ENCODE measurements at regions not wholly inside any gene's neighbourhood (a gene's known extent, or its start where the extent isn't known, plus 50 kb on each side); places are given as distances from the start of the nearest gene placed in this dataset.

DNA sequence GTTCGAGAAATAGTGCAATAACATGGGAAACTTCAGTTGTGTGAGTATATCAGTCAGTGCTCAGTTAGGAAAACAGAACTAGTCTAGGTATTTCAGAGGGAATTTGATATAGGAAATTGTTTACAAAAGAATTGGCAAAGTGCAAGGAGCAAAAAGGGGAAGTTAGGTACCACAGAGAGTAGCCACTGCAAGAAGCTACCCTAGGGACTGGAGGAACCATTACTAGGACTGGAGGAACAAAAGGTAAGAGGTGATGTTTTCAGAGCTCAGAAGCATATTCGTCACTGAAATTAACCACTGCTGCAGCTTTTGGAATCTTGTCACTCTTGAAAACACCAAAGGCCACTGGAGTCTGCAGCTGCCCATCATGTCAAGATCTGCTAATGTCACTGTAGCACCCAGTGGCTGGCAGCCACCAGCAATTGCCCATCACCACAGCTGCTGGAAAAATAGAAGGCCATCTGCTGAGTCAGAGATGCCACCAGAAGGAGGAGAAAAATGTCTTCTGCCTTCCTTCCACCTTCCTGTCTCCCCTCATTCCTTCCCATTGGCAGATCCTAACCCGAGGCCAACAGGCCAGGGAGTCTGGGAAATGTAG, 160.6 kb upstream of the RPS6KA3 start:
- no peak for TF ChIP-seq EZH2 (IDR thresholded peaks at IDR 0.05; ENCODE audit: borderline replicate concordance, low read length)
- TF ChIP-seq, protein P1, sequence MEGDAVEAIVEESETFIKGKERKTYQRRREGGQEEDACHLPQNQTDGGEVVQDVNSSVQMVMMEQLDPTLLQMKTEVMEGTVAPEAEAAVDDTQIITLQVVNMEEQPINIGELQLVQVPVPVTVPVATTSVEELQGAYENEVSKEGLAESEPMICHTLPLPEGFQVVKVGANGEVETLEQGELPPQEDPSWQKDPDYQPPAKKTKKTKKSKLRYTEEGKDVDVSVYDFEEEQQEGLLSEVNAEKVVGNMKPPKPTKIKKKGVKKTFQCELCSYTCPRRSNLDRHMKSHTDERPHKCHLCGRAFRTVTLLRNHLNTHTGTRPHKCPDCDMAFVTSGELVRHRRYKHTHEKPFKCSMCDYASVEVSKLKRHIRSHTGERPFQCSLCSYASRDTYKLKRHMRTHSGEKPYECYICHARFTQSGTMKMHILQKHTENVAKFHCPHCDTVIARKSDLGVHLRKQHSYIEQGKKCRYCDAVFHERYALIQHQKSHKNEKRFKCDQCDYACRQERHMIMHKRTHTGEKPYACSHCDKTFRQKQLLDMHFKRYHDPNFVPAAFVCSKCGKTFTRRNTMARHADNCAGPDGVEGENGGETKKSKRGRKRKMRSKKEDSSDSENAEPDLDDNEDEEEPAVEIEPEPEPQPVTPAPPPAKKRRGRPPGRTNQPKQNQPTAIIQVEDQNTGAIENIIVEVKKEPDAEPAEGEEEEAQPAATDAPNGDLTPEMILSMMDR (conservative IDR thresholded peaks at IDR 0.05 in 1 of 2, IDR thresholded peaks at IDR 0.05 in 1 of 2; ENCODE audit: extremely low read depth in 1 of 2, insufficient read depth in 1 of 2, low read depth in 1 of 2, low read length in 2 of 2): no peak

Data from mammary epithelial cell (primary cell).